Tibial nerve (tissue), 3 donors: ENCODE measurements at regions not wholly inside any gene's neighbourhood (a gene's known extent, or its start where the extent isn't known, plus 50 kb on each side); places are given as distances from the start of the nearest gene placed in this dataset.

ENCODE experiments used
- POLR2A ChIP-seq, 2 donors: fragments of 450-650 bp; IDR thresholded peaks; one replicate each; pipeline ENCODE4 v1.6.1; 2017; ENCODE audit warnings: antibody characterized with exemption in 2 of 2, mild to moderate bottlenecking in 2 of 2, moderate library complexity in 2 of 2
- TF ChIP-seq, protein P1 (sequence below), 5 experiments: fragments of 200-600 bp in 3 of 5; fragments of 450-650 bp in 2 of 5; sonication (generic) in 3 of 5; IDR thresholded peaks; one replicate each; pipeline ENCODE4 v1.5.1; 2016 to 2019; ENCODE audit warnings: antibody characterized with exemption in 5 of 5, mild to moderate bottlenecking in 3 of 5, moderate library complexity in 2 of 5

DNA sequence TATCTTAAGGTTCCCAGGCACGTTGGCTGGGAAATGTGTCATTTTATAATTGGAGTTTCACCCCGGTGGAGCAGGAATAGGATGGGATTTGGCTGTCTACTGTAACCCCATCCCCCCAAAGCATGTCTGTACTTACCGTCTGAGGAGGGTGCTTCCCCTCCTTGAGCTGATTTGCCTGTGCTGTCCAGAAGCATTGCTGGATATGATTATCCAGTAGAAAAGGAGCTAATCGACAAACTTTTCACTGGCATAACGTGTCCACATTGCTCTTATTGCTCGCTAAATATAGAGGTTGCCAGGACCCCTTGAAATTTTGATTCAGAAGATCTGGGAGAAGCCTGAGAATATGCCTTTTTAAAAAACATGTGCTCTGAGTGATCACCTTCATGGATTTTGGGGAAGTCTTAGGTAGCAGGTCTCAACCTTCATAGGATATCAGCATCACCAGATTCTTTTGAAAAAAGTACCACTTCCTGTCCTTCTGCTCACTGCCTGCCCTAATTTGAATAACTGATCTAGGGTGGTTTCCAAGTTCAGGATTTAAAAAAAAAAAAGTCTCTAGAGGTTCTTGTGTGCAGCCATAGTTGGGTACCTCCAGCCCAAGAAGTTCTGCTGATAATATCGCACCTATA, 80.4 kb upstream of the KCNA1 start:
- TF ChIP-seq, protein P1, sequence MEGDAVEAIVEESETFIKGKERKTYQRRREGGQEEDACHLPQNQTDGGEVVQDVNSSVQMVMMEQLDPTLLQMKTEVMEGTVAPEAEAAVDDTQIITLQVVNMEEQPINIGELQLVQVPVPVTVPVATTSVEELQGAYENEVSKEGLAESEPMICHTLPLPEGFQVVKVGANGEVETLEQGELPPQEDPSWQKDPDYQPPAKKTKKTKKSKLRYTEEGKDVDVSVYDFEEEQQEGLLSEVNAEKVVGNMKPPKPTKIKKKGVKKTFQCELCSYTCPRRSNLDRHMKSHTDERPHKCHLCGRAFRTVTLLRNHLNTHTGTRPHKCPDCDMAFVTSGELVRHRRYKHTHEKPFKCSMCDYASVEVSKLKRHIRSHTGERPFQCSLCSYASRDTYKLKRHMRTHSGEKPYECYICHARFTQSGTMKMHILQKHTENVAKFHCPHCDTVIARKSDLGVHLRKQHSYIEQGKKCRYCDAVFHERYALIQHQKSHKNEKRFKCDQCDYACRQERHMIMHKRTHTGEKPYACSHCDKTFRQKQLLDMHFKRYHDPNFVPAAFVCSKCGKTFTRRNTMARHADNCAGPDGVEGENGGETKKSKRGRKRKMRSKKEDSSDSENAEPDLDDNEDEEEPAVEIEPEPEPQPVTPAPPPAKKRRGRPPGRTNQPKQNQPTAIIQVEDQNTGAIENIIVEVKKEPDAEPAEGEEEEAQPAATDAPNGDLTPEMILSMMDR (IDR thresholded peaks at IDR 0.05), result no peak
- no peak for TF ChIP-seq POLR2A (IDR thresholded peaks at IDR 0.05)
